ENCODE measurements at regions not wholly inside any gene's neighbourhood (a gene's known extent, or its start where the extent isn't known, plus 50 kb on each side); places are given as distances from the start of the nearest gene placed in this dataset.

GRCh38 chr9:95822015-95822414 lies 53.5 kb upstream of the ERCC6L2 start:
- Histone ChIP-seq H3K27ac (ENCODE audit: extremely low read depth, low read depth, low read length) (no peak overlapping the region), H3K27me3 (ENCODE audit: control insufficient read depth in 2 of 2, insufficient read depth in 2 of 2, low read length in 2 of 2) (peaks cover 45 to 72% of the 10 kb centered on the region in 2 experiments), H2AFZ (ENCODE audit: low read depth, low read length) (no peak overlapping the region), H3K4me1 (replicated peaks in 1 of 2; ENCODE audit: control insufficient read depth in 2 of 2, insufficient read depth in 2 of 2, low read length in 2 of 2) (no peaks in the 10 kb centered on the region), H3K36me3 (ENCODE audit: control insufficient read depth, insufficient read depth, low read length) (no peaks in the 10 kb centered on the region), H3K4me3 (no peak overlapping the region), H3K9ac (ENCODE audit: insufficient read depth in 1 of 2, low read depth in 2 of 2, low read length in 2 of 2) (no peak overlapping the region), H3K79me2 (ENCODE audit: control insufficient read depth, insufficient read depth, low read length) (no peaks in the 10 kb centered on the region), H3K4me2 (ENCODE audit: insufficient read depth, low read length) (no peak overlapping the region), H4K20me1 (replicated peaks; ENCODE audit: control insufficient read depth, insufficient read depth, low read length) (no peaks in the 10 kb centered on the region), H3K9me1 (ENCODE audit: control insufficient read depth, insufficient read depth, low read length) (no peaks in the 10 kb centered on the region), H3K9me3 (replicated peaks; ENCODE audit: control insufficient read depth, insufficient read depth, low read depth, low read length) (no peaks in the 10 kb centered on the region)
- FAIRE-seq (no peak), ATAC-seq (no peak), DNase-seq (ENCODE audit: extremely low read depth in 1 of 4, low spot score in 3 of 4) (no peak)
- ChIA-PET CTCF (ENCODE audit: low intra/inter-chr PET ratio) (no interaction called here), POLR2A (interaction anchor here (0.9 to 1.9 kb wide), 2 partner anchors 15 to 54 kb away, joined by 3 read pairs; partner anchors contain the start of gene ERCC6L2)
- TF ChIP-seq RBM22 (IDR thresholded peaks at IDR 0.05; ENCODE audit: low read depth, low read length, poor library complexity, severe bottlenecking) (no peak), CEBPG (CRISPR knock-in tag; IDR thresholded peaks at IDR 0.05) (no peak), CEBPG (tag; conservative IDR thresholded peaks at IDR 0.05 in 1 of 2, IDR thresholded peaks at IDR 0.05 in 1 of 2) (peak in 1 of 2 experiments; percentile 51; a peak in 2 of 4 replicates)
- intact Hi-C loops (cut with micrococcal nuclease): no loop called here
- in situ Hi-C loops (cut with MboI): no loop called here
- 11% methylated on average over 3 of the region's 3 CpGs for WGBS (ENCODE audit: insufficient coverage, low coverage, missing lambda C conversion rate)
- no TSS peak for BruUV-seq (replicated peaks)

GRCh38 chr9:95820074-95820473 lies 55.4 kb upstream of the ERCC6L2 start:
- TF ChIP-seq CXXC5 (CRISPR knock-in tag; IDR thresholded peaks at IDR 0.05) (no peak), ELK1 (CRISPR knock-in tag; IDR thresholded peaks at IDR 0.05) (no peak), ZNF263 (CRISPR knock-in tag; IDR thresholded peaks at IDR 0.05; ENCODE audit: borderline replicate concordance) (no peak)
- POLR2A ChIA-PET: no interaction called here
- H3K4me2 ChIP-seq (ENCODE audit: insufficient read depth, low read length): no peak overlapping the region
- intact Hi-C loops (cut with micrococcal nuclease) (no loop called here), in situ Hi-C loops (cut with MboI) (no loop called here)
- WGBS (ENCODE audit: insufficient coverage, low coverage, missing lambda C conversion rate): 8% methylated on average over 8 of the region's 8 CpGs
- no peaks in the 10 kb centered on the region for H3K9me3 ChIP-seq (replicated peaks; ENCODE audit: control insufficient read depth, insufficient read depth, low read depth, low read length)
- no peaks in the 10 kb centered on the region for H3K79me2 ChIP-seq (ENCODE audit: control insufficient read depth, insufficient read depth, low read length)
- H3K9me1 ChIP-seq (ENCODE audit: control insufficient read depth, insufficient read depth, low read length): no peaks in the 10 kb centered on the region
- H2AFZ ChIP-seq (ENCODE audit: low read depth, low read length): no peak overlapping the region
- no peak overlapping the region for H3K9ac ChIP-seq (ENCODE audit: insufficient read depth in 1 of 2, low read depth in 2 of 2, low read length in 2 of 2)
- H3K27me3 ChIP-seq (ENCODE audit: control insufficient read depth in 2 of 2, insufficient read depth in 2 of 2, low read length in 2 of 2): peaks cover 50 to 75% of the 10 kb centered on the region in 2 experiments
- peaks cover 3 to 4% of the 10 kb centered on the region in 2 experiments; a peak in 3 of 5 replicates for H3K4me1 ChIP-seq (replicated peaks in 1 of 2; ENCODE audit: control insufficient read depth in 2 of 2, insufficient read depth in 2 of 2, low read length in 2 of 2)
- no peak overlapping the region for H3K4me3 ChIP-seq
- no peaks in the 10 kb centered on the region for H4K20me1 ChIP-seq (replicated peaks; ENCODE audit: control insufficient read depth, insufficient read depth, low read length)
- no peaks in the 10 kb centered on the region for H3K36me3 ChIP-seq (ENCODE audit: control insufficient read depth, insufficient read depth, low read length)
- DNase-seq (ENCODE audit: extremely low read depth in 1 of 4, low spot score in 3 of 4) (no peak), FAIRE-seq (no peak), ATAC-seq (no peak)
- CTCF ChIA-PET (ENCODE audit: low intra/inter-chr PET ratio): interaction anchor here (0.7 kb wide), 1 partner anchor 315 kb away, joined by 4 read pairs; no protein-coding TSS in a partner anchor
- no TSS peak for BruUV-seq (replicated peaks)
- H3K27ac ChIP-seq (ENCODE audit: extremely low read depth, low read depth, low read length): no peak overlapping the region

Measured in K562 (cell line).